ENCODE measurements at regions not wholly inside any gene's neighbourhood (a gene's known extent, or its start where the extent isn't known, plus 50 kb on each side); places are given as distances from the start of the nearest gene placed in this dataset.

- intact Hi-C loops (cut with micrococcal nuclease; ENCODE audit: unreplicated experiment), result no loop called here
- CTCF ChIA-PET, result interaction anchor here (1.1 to 1.4 kb wide), 3 partner anchors 9 to 42 kb away, joined by 3 read pairs; no protein-coding TSS in a partner anchor
These were observed 149.3 kb upstream of the FSTL4 start for GRCh38 chr5:133761632-133762031.

More at GRCh38 chr5:133761632-133762031, 149.3 kb upstream of the FSTL4 start:
- SMC1A ChIA-PET (ENCODE audit: uncharacterized antibody, unreplicated experiment), result interaction anchor here (1.0 to 1.2 kb wide), 2 partner anchors 107 to 110 kb away, joined by 3 to 4 read pairs; no protein-coding TSS in a partner anchor
- RAD21 ChIA-PET (ENCODE audit: unreplicated experiment), result interaction anchor here (1.6 kb wide), 1 partner anchor 8 kb away, joined by 4 read pairs; no protein-coding TSS in a partner anchor
- WGBS (ENCODE audit: insufficient coverage, insufficient replicate concordance, low lambda C conversion rate, missing lambda C conversion rate), result 41% methylated on average over 4 of the region's 4 CpGs
- POLR2A ChIA-PET, result no interaction called here
- Histone ChIP-seq H3K27ac (ENCODE audit: control insufficient read depth, insufficient read depth) (no peak overlapping the region), H3K27me3 (replicated peaks in 1 of 2; ENCODE audit: control insufficient read depth in 2 of 2, insufficient read depth in 2 of 2, low read length in 1 of 2) (peaks cover 0 to 5% of the 10 kb centered on the region in 2 experiments; a peak in 2 of 4 replicates), H3K4me1 (ENCODE audit: control insufficient read depth, insufficient read depth, low read length) (no peaks in the 10 kb centered on the region), H3K79me2 (ENCODE audit: control insufficient read depth, insufficient read depth, low read length) (no peaks in the 10 kb centered on the region), H2AFZ (ENCODE audit: control insufficient read depth, low read depth, low read length) (no peak overlapping the region), H3K9ac (ENCODE audit: control insufficient read depth, insufficient read depth, low read length) (no peak overlapping the region), H3K36me3 (ENCODE audit: control insufficient read depth in 2 of 2, insufficient read depth in 2 of 2, low read length in 1 of 2) (no peaks in the 10 kb centered on the region), H3K4me3 (no peak overlapping the region), H4K20me1 (ENCODE audit: control insufficient read depth, insufficient read depth) (no peaks in the 10 kb centered on the region), H3K4me2 (ENCODE audit: control insufficient read depth, insufficient read depth) (no peak overlapping the region), H3K9me3 (replicated peaks; ENCODE audit: control insufficient read depth, insufficient read depth, low read length) (no peaks in the 10 kb centered on the region; the same call in 2 of the 3 replicates)
- FAIRE-seq (no peak), ATAC-seq (no peak), DNase-seq (ENCODE audit: low read depth, low spot score) (no peak)
- no TSS peak for BruUV-seq (replicated peaks)
- in situ Hi-C loops (cut with MboI), result no loop called here
- TF ChIP-seq RELA (IDR thresholded peaks at IDR 0.05; ENCODE audit: borderline replicate concordance, partially characterized antibody) (no peak), ZZZ3 (IDR thresholded peaks at IDR 0.05; ENCODE audit: control insufficient read depth, insufficient read length, low read depth) (no peak), ZNF687 (IDR thresholded peaks at IDR 0.05) (no peak), HDAC6 (IDR thresholded peaks at IDR 0.05; ENCODE audit: unreplicated experiment) (no peak), NFYA (IDR thresholded peaks at IDR 0.05; ENCODE audit: borderline replicate concordance, low read depth, low read length) (no peak), BMI1 (IDR thresholded peaks at IDR 0.05; ENCODE audit: borderline replicate concordance) (no peak), IKZF1 (conservative IDR thresholded peaks at IDR 0.05) (no peak), PML (IDR thresholded peaks at IDR 0.05; ENCODE audit: low read length) (no peak), RAD21 (IDR thresholded peaks at IDR 0.05; ENCODE audit: insufficient read depth, low read depth, low read length) (no peak), KLF5 (IDR thresholded peaks at IDR 0.05; ENCODE audit: partially characterized antibody) (no peak), SIN3A (IDR thresholded peaks at IDR 0.05; ENCODE audit: low read depth, low read length) (no peak), DPF2 (IDR thresholded peaks at IDR 0.05) (no peak)
- TF ChIP-seq, protein P1, sequence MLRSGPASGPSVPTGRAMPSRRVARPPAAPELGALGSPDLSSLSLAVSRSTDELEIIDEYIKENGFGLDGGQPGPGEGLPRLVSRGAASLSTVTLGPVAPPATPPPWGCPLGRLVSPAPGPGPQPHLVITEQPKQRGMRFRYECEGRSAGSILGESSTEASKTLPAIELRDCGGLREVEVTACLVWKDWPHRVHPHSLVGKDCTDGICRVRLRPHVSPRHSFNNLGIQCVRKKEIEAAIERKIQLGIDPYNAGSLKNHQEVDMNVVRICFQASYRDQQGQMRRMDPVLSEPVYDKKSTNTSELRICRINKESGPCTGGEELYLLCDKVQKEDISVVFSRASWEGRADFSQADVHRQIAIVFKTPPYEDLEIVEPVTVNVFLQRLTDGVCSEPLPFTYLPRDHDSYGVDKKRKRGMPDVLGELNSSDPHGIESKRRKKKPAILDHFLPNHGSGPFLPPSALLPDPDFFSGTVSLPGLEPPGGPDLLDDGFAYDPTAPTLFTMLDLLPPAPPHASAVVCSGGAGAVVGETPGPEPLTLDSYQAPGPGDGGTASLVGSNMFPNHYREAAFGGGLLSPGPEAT (IDR thresholded peaks at IDR 0.05; ENCODE audit: low read depth), result no peak
